ENCODE measurements at regions not wholly inside any gene's neighbourhood (a gene's known extent, or its start where the extent isn't known, plus 50 kb on each side); places are given as distances from the start of the nearest gene placed in this dataset.

- Histone ChIP-seq H3K9ac (ENCODE audit: low read depth, low read length) (no peak overlapping the region), H3K27ac (ENCODE audit: low read length) (no peak overlapping the region), H3K4me1 (ENCODE audit: insufficient read depth, low read length) (no peaks in the 10 kb centered on the region), H3K9me3 (ENCODE audit: insufficient read depth, low read depth, low read length) (no peaks in the 10 kb centered on the region), H3K4me3 (ENCODE audit: low read length) (no peak overlapping the region), H3K36me3 (ENCODE audit: insufficient read depth, low read depth, low read length) (no peaks in the 10 kb centered on the region), H3K27me3 (ENCODE audit: insufficient read depth, low read length) (no peaks in the 10 kb centered on the region)
Measured at GRCh38 chr2:145106293-145106692, 586.4 kb upstream of the ZEB2 start.

- H3K4me1 ChIP-seq (ENCODE audit: insufficient read depth, low read length) = no peaks in the 10 kb centered on the region
- no peak overlapping the region for H3K27ac ChIP-seq (ENCODE audit: low read length)
- H3K9me3 ChIP-seq (ENCODE audit: insufficient read depth, low read depth, low read length) = no peaks in the 10 kb centered on the region
- no peak overlapping the region for H3K4me3 ChIP-seq (ENCODE audit: low read length)
- no peaks in the 10 kb centered on the region for H3K36me3 ChIP-seq (ENCODE audit: insufficient read depth, low read depth, low read length)
- H3K27me3 ChIP-seq (ENCODE audit: insufficient read depth, low read length) = no peaks in the 10 kb centered on the region
- H3K9ac ChIP-seq (ENCODE audit: low read depth, low read length) = no peak overlapping the region
Measured at GRCh38 chr2:145102706-145103105, 582.8 kb upstream of the ZEB2 start.

- Histone ChIP-seq H3K4me1 (ENCODE audit: insufficient read depth, low read length) (no peaks in the 10 kb centered on the region), H3K4me3 (ENCODE audit: low read length) (no peak overlapping the region), H3K9ac (ENCODE audit: low read depth, low read length) (no peak overlapping the region), H3K9me3 (ENCODE audit: insufficient read depth, low read depth, low read length) (no peaks in the 10 kb centered on the region), H3K27ac (ENCODE audit: low read length) (no peak overlapping the region), H3K27me3 (ENCODE audit: insufficient read depth, low read length) (no peaks in the 10 kb centered on the region), H3K36me3 (ENCODE audit: insufficient read depth, low read depth, low read length) (no peaks in the 10 kb centered on the region)
Measured at GRCh38 chr2:145100301-145100700, 580.4 kb upstream of the ZEB2 start.

GRCh38 chr2:145096582-145096981 is 576.7 kb upstream of the ZEB2 start:
- Histone ChIP-seq H3K27ac (ENCODE audit: low read length) (no peak overlapping the region), H3K4me1 (ENCODE audit: insufficient read depth, low read length) (no peaks in the 10 kb centered on the region), H3K36me3 (ENCODE audit: insufficient read depth, low read depth, low read length) (no peaks in the 10 kb centered on the region), H3K9ac (ENCODE audit: low read depth, low read length) (no peak overlapping the region), H3K9me3 (ENCODE audit: insufficient read depth, low read depth, low read length) (no peaks in the 10 kb centered on the region), H3K4me3 (ENCODE audit: low read length) (no peak overlapping the region), H3K27me3 (ENCODE audit: insufficient read depth, low read length) (no peaks in the 10 kb centered on the region)

GRCh38 chr2:145095641-145096435 is 575.9 kb upstream of the ZEB2 start:
- Histone ChIP-seq H3K36me3 (ENCODE audit: insufficient read depth, low read depth, low read length) (no peaks in the 10 kb centered on the region), H3K27me3 (ENCODE audit: insufficient read depth, low read length) (no peaks in the 10 kb centered on the region), H3K9ac (ENCODE audit: low read depth, low read length) (no peak overlapping the region), H3K27ac (ENCODE audit: low read length) (no peak overlapping the region), H3K9me3 (ENCODE audit: insufficient read depth, low read depth, low read length) (no peaks in the 10 kb centered on the region), H3K4me3 (ENCODE audit: low read length) (no peak overlapping the region), H3K4me1 (ENCODE audit: insufficient read depth, low read length) (no peaks in the 10 kb centered on the region)

GRCh38 chr2:145094370-145094769 is 574.5 kb upstream of the ZEB2 start:
- Histone ChIP-seq H3K4me1 (ENCODE audit: insufficient read depth, low read length) (no peaks in the 10 kb centered on the region), H3K9me3 (ENCODE audit: insufficient read depth, low read depth, low read length) (no peaks in the 10 kb centered on the region; the same call in 1 of the 2 replicates), H3K27ac (ENCODE audit: low read length) (no peak overlapping the region), H3K4me3 (ENCODE audit: low read length) (no peak overlapping the region), H3K36me3 (ENCODE audit: insufficient read depth, low read depth, low read length) (no peaks in the 10 kb centered on the region), H3K9ac (ENCODE audit: low read depth, low read length) (no peak overlapping the region), H3K27me3 (ENCODE audit: insufficient read depth, low read length) (no peaks in the 10 kb centered on the region)

GRCh38 chr2:145091967-145092366 is 572.0 kb upstream of the ZEB2 start:
- Histone ChIP-seq H3K9ac (ENCODE audit: low read depth, low read length) (no peak overlapping the region), H3K27me3 (ENCODE audit: insufficient read depth, low read length) (no peaks in the 10 kb centered on the region), H3K27ac (ENCODE audit: low read length) (no peak overlapping the region), H3K9me3 (ENCODE audit: insufficient read depth, low read depth, low read length) (no peaks in the 10 kb centered on the region; the same call in 1 of the 2 replicates), H3K4me1 (ENCODE audit: insufficient read depth, low read length) (no peaks in the 10 kb centered on the region), H3K4me3 (ENCODE audit: low read length) (no peak overlapping the region), H3K36me3 (ENCODE audit: insufficient read depth, low read depth, low read length) (no peaks in the 10 kb centered on the region)

GRCh38 chr2:145090841-145091761 is 571.2 kb upstream of the ZEB2 start:
- Histone ChIP-seq H3K4me1 (ENCODE audit: insufficient read depth, low read length) (no peaks in the 10 kb centered on the region), H3K27me3 (ENCODE audit: insufficient read depth, low read length) (no peaks in the 10 kb centered on the region), H3K9me3 (ENCODE audit: insufficient read depth, low read depth, low read length) (no peaks in the 10 kb centered on the region; the same call in 1 of the 2 replicates), H3K36me3 (ENCODE audit: insufficient read depth, low read depth, low read length) (no peaks in the 10 kb centered on the region), H3K27ac (ENCODE audit: low read length) (no peak overlapping the region), H3K4me3 (ENCODE audit: low read length) (no peak overlapping the region), H3K9ac (ENCODE audit: low read depth, low read length) (no peak overlapping the region)

- H3K36me3 ChIP-seq (ENCODE audit: insufficient read depth, low read depth, low read length) = no peaks in the 10 kb centered on the region
- H3K9ac ChIP-seq (ENCODE audit: low read depth, low read length) = no peak overlapping the region
- no peaks in the 10 kb centered on the region for H3K27me3 ChIP-seq (ENCODE audit: insufficient read depth, low read length)
- no peaks in the 10 kb centered on the region; the same call in 1 of the 2 replicates for H3K9me3 ChIP-seq (ENCODE audit: insufficient read depth, low read depth, low read length)
- H3K27ac ChIP-seq (ENCODE audit: low read length) = no peak overlapping the region
- no peaks in the 10 kb centered on the region for H3K4me1 ChIP-seq (ENCODE audit: insufficient read depth, low read length)
- no peak overlapping the region for H3K4me3 ChIP-seq (ENCODE audit: low read length)
Measured at GRCh38 chr2:145088756-145089155, 568.8 kb upstream of the ZEB2 start.

- Histone ChIP-seq H3K36me3 (ENCODE audit: insufficient read depth, low read depth, low read length) (no peaks in the 10 kb centered on the region), H3K9me3 (ENCODE audit: insufficient read depth, low read depth, low read length) (no peaks in the 10 kb centered on the region; the same call in 1 of the 2 replicates), H3K4me3 (ENCODE audit: low read length) (no peak overlapping the region), H3K4me1 (ENCODE audit: insufficient read depth, low read length) (no peaks in the 10 kb centered on the region), H3K9ac (ENCODE audit: low read depth, low read length) (no peak overlapping the region), H3K27ac (ENCODE audit: low read length) (no peak overlapping the region), H3K27me3 (ENCODE audit: insufficient read depth, low read length) (no peaks in the 10 kb centered on the region)
Measured at GRCh38 chr2:145086910-145087309, 567.0 kb upstream of the ZEB2 start.

GRCh38 chr2:145085612-145086011 is 565.7 kb upstream of the ZEB2 start:
- Histone ChIP-seq H3K4me1 (ENCODE audit: insufficient read depth, low read length) (no peaks in the 10 kb centered on the region), H3K4me3 (ENCODE audit: low read length) (no peak overlapping the region), H3K9me3 (ENCODE audit: insufficient read depth, low read depth, low read length) (no peaks in the 10 kb centered on the region; the same call in 1 of the 2 replicates), H3K36me3 (ENCODE audit: insufficient read depth, low read depth, low read length) (no peaks in the 10 kb centered on the region), H3K9ac (ENCODE audit: low read depth, low read length) (no peak overlapping the region), H3K27me3 (ENCODE audit: insufficient read depth, low read length) (no peaks in the 10 kb centered on the region), H3K27ac (ENCODE audit: low read length) (no peak overlapping the region)

- H3K4me1 ChIP-seq (ENCODE audit: insufficient read depth, low read length) = no peaks in the 10 kb centered on the region
Measured at GRCh38 chr2:145080426-145080825, 560.5 kb upstream of the ZEB2 start.

More at GRCh38 chr2:145080426-145080825, 560.5 kb upstream of the ZEB2 start:
- Histone ChIP-seq H3K4me3 (ENCODE audit: low read length) (no peak overlapping the region), H3K9ac (ENCODE audit: low read depth, low read length) (no peak overlapping the region), H3K36me3 (ENCODE audit: insufficient read depth, low read depth, low read length) (no peaks in the 10 kb centered on the region), H3K27me3 (ENCODE audit: insufficient read depth, low read length) (no peaks in the 10 kb centered on the region), H3K9me3 (ENCODE audit: insufficient read depth, low read depth, low read length) (no peaks in the 10 kb centered on the region), H3K27ac (ENCODE audit: low read length) (no peak overlapping the region)
